ENCODE measurements at regions not wholly inside any gene's neighbourhood (a gene's known extent, or its start where the extent isn't known, plus 50 kb on each side); places are given as distances from the start of the nearest gene placed in this dataset.

GRCh38 chr21:41653243-41653953 is 113.5 kb downstream of the RIPK4 start:
- H3K4me3 ChIP-seq (ENCODE audit: low read depth, low read length), result no peak overlapping the region
- no peak for DNase-seq (ENCODE audit: low read depth)
- no peak for TF ChIP-seq CTCF (IDR thresholded peaks at IDR 0.05; ENCODE audit: insufficient read depth, low read depth, low read length, missing control alignments)

- no peak overlapping the region for H3K4me3 ChIP-seq (ENCODE audit: low read depth, low read length)
- DNase-seq (ENCODE audit: low read depth), result no peak
- no peak for TF ChIP-seq CTCF (IDR thresholded peaks at IDR 0.05; ENCODE audit: insufficient read depth, low read depth, low read length, missing control alignments)
Measured at GRCh38 chr21:41651830-41652229, 115.0 kb downstream of the RIPK4 start.

- H3K4me3 ChIP-seq (ENCODE audit: low read depth, low read length), result no peak overlapping the region
- DNase-seq (ENCODE audit: low read depth), result no peak
- TF ChIP-seq CTCF (IDR thresholded peaks at IDR 0.05; ENCODE audit: insufficient read depth, low read depth, low read length, missing control alignments), result no peak
Measured at GRCh38 chr21:41651406-41651805, 115.4 kb downstream of the RIPK4 start.

GRCh38 chr21:41650526-41651145 is 116.2 kb downstream of the RIPK4 start:
- no peak for DNase-seq (ENCODE audit: low read depth)
- no peak overlapping the region for H3K4me3 ChIP-seq (ENCODE audit: low read depth, low read length)
- no peak for TF ChIP-seq CTCF (IDR thresholded peaks at IDR 0.05; ENCODE audit: insufficient read depth, low read depth, low read length, missing control alignments)

- H3K4me3 ChIP-seq (ENCODE audit: low read depth, low read length), result no peak overlapping the region
- no peak for TF ChIP-seq CTCF (IDR thresholded peaks at IDR 0.05; ENCODE audit: insufficient read depth, low read depth, low read length, missing control alignments)
- DNase-seq (ENCODE audit: low read depth), result peak; percentile 52
Measured at GRCh38 chr21:41648591-41649031, 118.2 kb downstream of the RIPK4 start.

GRCh38 chr21:41647806-41648561 is 118.9 kb downstream of the RIPK4 start:
- TF ChIP-seq CTCF (IDR thresholded peaks at IDR 0.05; ENCODE audit: insufficient read depth, low read depth, low read length, missing control alignments), result no peak
- no peak overlapping the region for H3K4me3 ChIP-seq (ENCODE audit: low read depth, low read length)
- no peak for DNase-seq (ENCODE audit: low read depth)

Data from GM12865 (cell line).